Suppressor macrophage treated with lipopolysaccharide for 1 hour (primary cell): ENCODE measurements at regions not wholly inside any gene's neighbourhood (a gene's known extent, or its start where the extent isn't known, plus 50 kb on each side); places are given as distances from the start of the nearest gene placed in this dataset.
"Not testable (repeated sequence)": the region's sequence is repeated elsewhere in the genome, so short reads cannot be mapped to it uniquely, and the experiment has no call there.

ENCODE experiments used
- DNase-seq, 3 donors: peaks; one replicate each; pipeline ENCODE4 v3.0.0-alpha.2; 2020 to 2022

- DNase-seq = no peak
Measured at GRCh38 chr7:82562716-82563404, 119.3 kb upstream of the CACNA2D1 start.

GRCh38 chr7:82559193-82559805 lies 115.7 kb upstream of the CACNA2D1 start:
- DNase-seq = no peak

GRCh38 chr7:82549616-82550285 lies 106.2 kb upstream of the CACNA2D1 start:
- peak in 2 of 3 donors; percentile 16 to 31 for DNase-seq

GRCh38 chr7:82548141-82548688 lies 104.6 kb upstream of the CACNA2D1 start:
- no peak for DNase-seq

- DNase-seq = no peak
Measured at GRCh38 chr7:82542665-82543064, 99.1 kb upstream of the CACNA2D1 start.

GRCh38 chr7:82539969-82540368 lies 96.4 kb upstream of the CACNA2D1 start:
- no peak for DNase-seq

GRCh38 chr7:82534684-82535083 lies 91.1 kb upstream of the CACNA2D1 start:
- DNase-seq = no peak

- DNase-seq = no peak
Measured at GRCh38 chr7:82530361-82530760, 86.8 kb upstream of the CACNA2D1 start.

- DNase-seq = peak in 1 of 3 donors; percentile 6
Measured at GRCh38 chr7:82528577-82529310, 85.2 kb upstream of the CACNA2D1 start.

GRCh38 chr7:82527851-82528250 lies 84.3 kb upstream of the CACNA2D1 start:
- DNase-seq = peak; percentile 26 to 59 (median 29)

GRCh38 chr7:82521906-82522445 lies 78.4 kb upstream of the CACNA2D1 start:
- DNase-seq = no peak

- DNase-seq = no peak
Measured at GRCh38 chr7:82517050-82517449, 73.5 kb upstream of the CACNA2D1 start.

GRCh38 chr7:82511542-82511941 lies 68.0 kb upstream of the CACNA2D1 start:
- DNase-seq = no peak

- DNase-seq = no peak
Measured at GRCh38 chr7:82507976-82508677, 64.5 kb upstream of the CACNA2D1 start.

- no peak for DNase-seq
Measured at GRCh38 chr7:82507365-82507975, 63.9 kb upstream of the CACNA2D1 start.

GRCh38 chr7:82506702-82507101 lies 63.1 kb upstream of the CACNA2D1 start:
- DNase-seq = no peak

GRCh38 chr7:82506208-82506607 lies 62.6 kb upstream of the CACNA2D1 start:
- DNase-seq = no peak

GRCh38 chr7:82501346-82501745 lies 57.8 kb upstream of the CACNA2D1 start:
- no peak for DNase-seq

- DNase-seq = not testable (repeated sequence)
Measured at GRCh38 chr7:82499546-82499945, 56.0 kb upstream of the CACNA2D1 start.

GRCh38 chr7:82494420-82494819 lies 50.8 kb upstream of the CACNA2D1 start:
- DNase-seq = no peak
